Ovary (tissue), 3 donors: ENCODE measurements at regions not wholly inside any gene's neighbourhood (a gene's known extent, or its start where the extent isn't known, plus 50 kb on each side); places are given as distances from the start of the nearest gene placed in this dataset.

Experiments used
- CTCF ChIP-seq, 3 donors: fragments of 450-650 bp in 2 of 3; fragments of 200-600 bp in 1 of 3; IDR thresholded peaks; one replicate each; pipeline versions ENCODE4 v1.5.1 to v1.8.0; 2016 to 2022; ENCODE audit warnings: antibody characterized with exemption in 3 of 3, mild to moderate bottlenecking in 1 of 3
- EP300 ChIP-seq: sonication (generic); formaldehyde crosslinking; IDR thresholded peaks from one replicate; pipeline ENCODE4 v1.6.1; 2017; ENCODE audit warnings: antibody characterized with exemption
- donor health status: DM: no; HTN: no; CAD: no.

- no peak for TF ChIP-seq EP300
- TF ChIP-seq CTCF (IDR thresholded peaks at IDR 0.05) = no peak
These were observed 658.4 kb upstream of the ZP4 start for GRCh38 chr1:238549137-238549536.
